ENCODE measurements at regions not wholly inside any gene's neighbourhood (a gene's known extent, or its start where the extent isn't known, plus 50 kb on each side); places are given as distances from the start of the nearest gene placed in this dataset.
"Not testable (repeated sequence)": the region's sequence is repeated elsewhere in the genome, so short reads cannot be mapped to it uniquely, and the experiment has no call there.

DNA sequence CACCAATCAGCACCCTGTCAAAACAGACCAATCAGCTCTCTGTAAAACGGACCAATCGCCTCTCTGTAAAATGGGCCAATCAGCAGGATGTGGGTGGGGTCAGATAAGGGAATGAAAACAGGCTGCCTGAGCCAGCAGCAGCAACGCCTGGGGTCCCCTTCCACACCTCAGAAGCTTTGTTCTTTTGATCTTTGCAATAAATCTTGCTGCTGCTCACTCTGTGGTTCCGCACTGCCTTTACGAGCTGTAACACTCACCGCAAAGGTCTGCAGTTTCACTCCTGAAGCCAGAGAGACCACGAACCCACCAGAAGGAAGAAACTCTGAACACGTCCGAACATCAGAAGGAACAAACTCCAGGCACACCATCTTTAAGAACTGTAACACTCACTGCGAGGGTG lies 251.4 kb downstream of the ZIC4 start:
- not testable (repeated sequence) for DNase-seq (ENCODE audit: low read depth in 2 of 2)

DNA sequence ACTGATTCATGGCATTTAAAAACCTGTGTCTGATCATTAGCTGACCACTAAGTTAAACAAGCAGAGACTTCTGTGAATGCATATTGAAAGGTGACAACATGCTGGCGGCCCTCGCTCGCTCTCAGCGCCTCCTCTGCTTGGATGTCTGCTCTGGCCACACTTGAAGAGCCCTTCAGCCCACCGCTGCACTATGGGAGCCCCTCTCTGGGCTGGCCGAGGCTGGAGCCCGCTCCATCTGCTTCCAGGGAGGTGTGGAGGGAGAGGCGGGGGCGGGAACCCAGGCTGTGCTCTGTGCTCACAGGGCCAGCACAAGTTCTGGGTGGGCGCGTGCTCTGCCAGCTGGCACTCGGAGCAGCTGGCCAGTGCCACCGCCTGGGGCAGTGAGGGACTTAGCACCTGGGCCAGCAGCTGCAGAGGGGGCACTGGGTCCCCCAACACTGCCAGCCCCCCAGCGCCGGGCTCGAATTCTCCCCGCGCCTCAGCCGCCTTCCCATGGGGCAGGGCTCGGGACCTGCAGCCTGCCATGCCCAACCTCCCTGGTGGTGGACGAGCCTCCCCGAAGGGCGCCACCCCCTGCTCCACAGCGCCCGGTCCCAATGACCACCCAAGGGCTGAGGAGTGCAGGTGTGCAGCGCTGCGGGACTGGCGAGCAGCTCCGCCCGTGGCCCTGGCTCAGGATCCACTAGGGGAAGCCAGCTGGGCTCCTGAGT lies 252.4 kb downstream of the ZIC4 start:
- no peak for DNase-seq (ENCODE audit: low read depth in 2 of 2)

DNA sequence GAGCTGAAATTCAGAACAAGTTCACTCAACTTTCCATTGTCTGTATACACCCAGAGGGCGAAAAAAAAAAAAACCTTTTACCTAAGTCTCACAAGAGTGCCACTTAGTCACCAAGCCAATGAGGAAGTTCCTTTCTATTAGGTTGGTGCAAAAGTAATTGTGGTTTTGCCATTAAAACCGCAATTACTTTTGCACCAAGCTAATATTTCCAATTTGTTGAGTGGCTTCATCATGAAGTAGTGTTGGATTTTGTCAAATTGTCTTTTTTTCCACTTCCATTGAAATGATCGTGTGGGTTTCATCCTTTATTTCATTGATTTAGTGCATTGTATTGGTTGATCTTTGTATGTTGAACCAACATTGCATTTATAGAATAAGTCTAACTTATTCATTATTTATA lies 253.9 kb downstream of the ZIC4 start:
- DNase-seq (ENCODE audit: low read depth in 2 of 2): no peak

DNA sequence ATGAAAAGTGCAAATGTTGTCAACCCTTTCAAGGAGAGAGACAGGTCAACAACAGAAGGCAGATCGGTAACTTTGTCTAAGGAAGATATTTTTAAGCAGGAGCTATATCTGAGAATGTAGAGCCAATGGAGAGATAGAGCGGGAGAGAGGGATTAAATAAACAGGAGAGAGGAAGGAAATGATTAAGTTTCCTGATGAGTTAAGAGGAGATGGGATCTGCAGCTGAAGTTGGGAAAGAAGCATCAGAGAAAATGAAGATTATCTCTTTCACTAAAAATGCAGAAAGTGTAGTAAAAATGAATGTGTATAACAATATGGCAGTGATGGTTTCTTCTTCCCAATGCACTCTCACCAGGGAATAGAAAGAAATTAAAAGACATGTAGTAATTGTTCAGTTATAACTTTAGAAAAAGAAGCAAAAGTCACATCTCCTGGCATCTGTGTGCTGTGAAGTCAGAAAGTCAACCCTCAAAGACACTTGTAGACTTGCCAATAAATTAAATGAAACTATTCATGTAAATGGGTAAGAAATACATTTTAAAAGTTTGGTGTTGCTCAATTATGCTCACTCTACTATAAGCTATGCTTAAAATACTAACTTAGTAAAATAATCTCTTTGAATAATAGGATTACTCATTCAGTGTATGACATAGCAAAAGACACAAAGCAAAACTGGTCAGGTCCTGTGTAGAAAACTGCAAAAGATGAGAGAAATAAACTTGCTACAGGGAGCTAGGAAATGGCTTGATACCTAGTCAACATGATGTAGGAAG lies 264.6 kb downstream of the ZIC4 start:
- DNase-seq (ENCODE audit: low read depth in 2 of 2): no peak

DNA sequence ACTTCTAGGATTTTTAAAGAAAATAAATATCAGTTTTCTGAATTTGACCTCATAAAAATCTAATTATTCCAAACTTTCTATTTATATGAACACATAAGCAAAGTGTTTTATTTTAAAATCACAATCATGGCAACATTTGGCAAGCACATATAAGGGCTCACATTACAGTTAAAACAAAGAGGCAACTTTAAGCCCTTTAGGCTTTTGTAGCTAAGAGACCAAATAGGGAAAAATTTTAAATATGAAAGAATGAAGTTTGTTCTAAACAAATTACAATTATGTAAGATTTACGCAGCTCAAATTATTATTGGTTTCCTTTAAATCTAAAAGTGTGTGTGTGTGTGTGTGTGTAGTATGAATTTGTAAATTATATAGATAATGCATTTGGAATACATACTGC lies 267.0 kb downstream of the ZIC4 start:
- no peak for DNase-seq (ENCODE audit: low read depth in 2 of 2)

DNA sequence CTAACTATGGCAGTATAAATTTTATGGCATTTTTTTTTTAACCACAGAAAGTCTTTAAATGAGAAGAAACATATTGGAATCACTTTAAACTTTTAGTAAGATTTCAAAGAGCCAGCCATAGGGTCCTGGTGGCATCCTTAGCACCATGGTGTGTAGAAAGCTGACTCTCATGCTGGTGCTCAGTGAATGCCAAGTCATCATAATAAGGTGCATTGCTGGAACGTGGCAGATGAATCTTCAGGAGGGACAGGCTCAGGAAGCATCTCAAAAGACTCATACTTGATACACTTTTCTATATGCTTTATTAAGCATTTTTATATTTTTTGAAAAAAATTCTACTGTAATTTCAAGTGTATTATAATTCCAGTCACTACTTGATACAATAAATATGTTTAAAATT lies 274.2 kb downstream of the ZIC4 start:
- DNase-seq (ENCODE audit: low read depth in 2 of 2): no peak

DNA sequence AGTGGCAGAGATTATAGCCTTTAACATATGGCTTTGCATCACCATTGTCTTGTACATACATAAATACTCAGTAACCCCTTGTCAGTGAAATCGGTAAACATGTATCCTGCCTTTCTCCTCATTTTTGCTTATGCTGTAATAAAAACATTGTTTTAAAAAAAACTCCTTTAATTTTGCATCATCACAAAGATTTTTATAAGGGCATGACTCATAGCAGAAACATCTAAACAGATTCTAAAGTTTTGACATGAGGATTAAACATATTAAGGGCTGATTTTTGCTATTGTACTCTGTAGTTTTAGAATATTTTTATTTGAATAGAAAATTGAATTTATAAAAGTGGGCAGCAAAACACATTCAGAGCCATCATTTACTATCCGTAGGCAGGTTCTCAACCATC lies 275.9 kb downstream of the ZIC4 start:
- DNase-seq (ENCODE audit: low read depth in 2 of 2): no peak

DNA sequence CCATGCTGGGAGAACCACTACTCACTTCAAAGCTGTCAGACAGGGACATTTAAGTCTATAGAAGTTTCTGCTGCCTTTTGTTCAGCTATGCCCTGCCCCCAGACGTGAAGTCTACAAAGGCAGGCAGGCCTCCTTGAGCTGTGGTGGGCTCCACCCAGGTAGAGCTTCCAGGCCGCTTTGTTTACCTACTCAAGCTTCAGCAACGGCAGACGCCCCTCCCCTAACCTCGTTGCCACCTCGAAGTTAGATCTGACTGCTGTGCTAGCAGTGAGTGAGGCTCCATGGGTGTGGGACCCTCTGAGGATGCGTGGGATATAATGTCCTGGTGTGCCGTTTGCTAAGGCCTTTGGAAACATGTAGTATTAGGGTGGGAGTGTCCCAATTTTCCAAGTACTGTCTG lies 276.7 kb downstream of the ZIC4 start:
- no peak for DNase-seq (ENCODE audit: low read depth in 2 of 2)

DNA sequence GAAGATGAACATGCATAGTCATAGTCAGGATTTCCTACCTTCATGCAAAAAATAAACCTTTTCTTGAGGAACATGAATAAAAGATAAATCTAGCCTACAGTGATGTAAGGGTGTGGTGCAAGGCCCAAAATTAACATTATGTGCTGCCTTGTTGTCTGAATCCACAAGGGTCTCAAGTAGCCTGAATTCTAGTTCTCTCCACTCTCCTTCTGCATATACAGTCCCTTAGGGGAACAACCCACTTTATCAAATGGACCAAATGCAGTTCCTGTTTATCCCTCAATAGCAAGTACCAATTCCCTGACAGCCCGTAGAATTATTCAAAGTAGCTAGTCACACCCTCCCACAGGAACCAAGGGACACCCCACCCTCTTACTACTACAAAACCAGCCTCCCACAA lies 284.0 kb downstream of the ZIC4 start:
- no peak for DNase-seq (ENCODE audit: low read depth in 2 of 2)

DNA sequence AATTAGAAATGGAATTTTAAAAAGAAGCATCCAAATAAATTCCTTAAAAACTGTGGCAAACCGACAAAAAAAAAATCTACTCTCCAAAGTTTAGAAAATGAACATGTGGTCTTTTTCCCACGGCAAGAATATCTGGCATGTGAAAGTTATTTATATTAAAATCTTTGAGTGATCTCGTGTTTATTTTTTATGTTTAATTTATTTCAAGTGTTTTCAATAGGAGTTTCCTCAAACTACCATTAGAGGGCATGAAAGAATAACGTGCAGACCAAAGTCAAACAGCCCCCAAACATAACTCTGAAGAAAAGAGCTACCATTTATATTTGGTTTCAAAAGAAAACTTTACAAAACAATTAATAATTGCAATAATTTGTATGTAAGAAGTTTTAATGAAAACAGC lies 286.4 kb downstream of the ZIC4 start:
- no peak for DNase-seq (ENCODE audit: low read depth in 2 of 2)

DNA sequence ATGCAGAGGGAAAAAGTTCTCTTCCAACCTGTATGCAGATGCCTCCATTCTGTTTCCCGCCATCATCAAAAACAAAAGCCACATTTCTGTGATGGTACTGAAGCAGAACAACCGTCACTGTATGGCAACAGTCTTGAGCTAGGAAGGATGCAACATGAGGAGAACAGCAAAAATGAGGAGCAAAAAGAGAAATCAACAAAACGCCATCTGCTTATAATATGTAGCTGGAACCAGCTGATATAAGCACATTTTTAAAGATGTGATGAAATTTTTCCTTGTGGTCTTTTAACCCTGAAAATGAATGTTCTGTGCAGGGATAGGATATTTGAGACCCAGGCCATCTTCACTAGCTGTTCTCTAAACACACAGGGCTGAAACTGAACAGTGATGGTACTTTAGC lies 287.0 kb downstream of the ZIC4 start:
- no peak for DNase-seq (ENCODE audit: low read depth in 2 of 2)

DNA sequence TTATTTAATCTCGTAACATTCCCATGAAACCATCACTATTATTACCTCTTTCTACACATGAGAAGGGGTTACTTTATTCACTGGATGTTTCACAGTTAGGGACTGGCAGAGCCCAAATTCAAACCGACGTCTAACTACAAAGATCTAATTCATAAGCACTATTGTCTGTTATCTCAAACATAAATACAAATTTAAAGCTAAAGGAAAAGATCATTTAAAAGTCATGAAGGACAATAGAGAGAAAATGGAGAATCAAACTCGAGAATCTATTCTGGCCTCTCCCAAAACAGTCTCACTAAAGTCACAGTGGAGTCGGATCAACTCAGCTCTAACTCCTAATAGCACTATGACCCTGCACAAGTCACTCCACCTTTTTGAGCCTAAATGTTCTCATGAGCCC lies 287.7 kb downstream of the ZIC4 start:
- DNase-seq (ENCODE audit: low read depth in 2 of 2): no peak

DNA sequence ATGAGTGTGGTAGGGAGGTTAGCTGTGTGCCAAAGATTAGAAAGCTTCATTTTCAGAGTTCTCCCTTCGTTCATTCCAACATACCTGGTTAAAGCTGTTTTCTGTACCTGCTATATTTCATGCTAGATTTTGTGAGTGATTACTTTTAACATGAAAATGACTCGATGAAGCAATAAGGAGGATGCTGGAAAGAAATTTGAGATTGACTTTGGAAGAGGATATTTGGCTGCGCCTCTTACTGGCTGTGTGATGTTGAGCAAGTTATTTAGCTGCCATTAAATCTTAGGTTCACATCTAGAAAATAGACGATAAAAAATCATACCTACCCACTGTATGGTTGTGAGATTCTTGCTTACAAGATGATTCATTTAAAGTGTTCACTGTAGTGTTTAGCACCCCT lies 288.7 kb downstream of the ZIC4 start:
- DNase-seq (ENCODE audit: low read depth in 2 of 2): no peak

DNA sequence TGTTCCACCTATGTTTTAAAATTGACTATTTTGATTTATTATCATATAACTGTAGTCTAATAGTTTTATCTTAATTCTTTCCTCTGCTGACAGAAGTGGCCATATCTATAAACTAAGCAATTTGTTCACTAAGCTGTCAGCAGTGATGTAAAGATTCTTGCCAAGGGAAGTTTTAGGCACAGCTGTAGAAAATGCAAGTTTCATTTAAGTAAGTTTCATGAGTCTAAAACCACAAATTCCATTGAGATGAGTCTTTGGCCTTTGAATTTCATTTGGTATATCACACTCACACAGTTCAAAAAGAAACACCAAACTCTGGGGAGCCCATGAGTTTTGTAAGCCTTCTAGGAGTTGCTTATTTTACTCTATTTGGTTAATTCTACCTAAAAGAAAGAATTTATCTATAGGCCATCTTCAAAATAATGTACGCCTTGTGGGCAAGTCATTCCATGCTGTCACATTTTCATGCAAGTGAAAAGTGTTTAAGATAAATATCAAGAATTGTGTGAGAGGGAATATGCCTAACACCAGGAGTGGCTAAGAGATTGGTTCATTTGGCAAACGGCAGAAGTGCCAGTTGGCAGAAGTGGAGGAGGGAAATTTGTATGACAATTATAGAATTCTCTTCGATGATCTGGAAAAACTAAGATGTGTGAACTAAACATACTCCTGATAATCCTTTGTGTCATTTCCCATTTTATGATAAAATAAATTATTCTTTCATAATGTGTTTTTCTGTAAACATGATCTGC lies 292.9 kb downstream of the ZIC4 start:
- DNase-seq (ENCODE audit: low read depth in 2 of 2): no peak

DNA sequence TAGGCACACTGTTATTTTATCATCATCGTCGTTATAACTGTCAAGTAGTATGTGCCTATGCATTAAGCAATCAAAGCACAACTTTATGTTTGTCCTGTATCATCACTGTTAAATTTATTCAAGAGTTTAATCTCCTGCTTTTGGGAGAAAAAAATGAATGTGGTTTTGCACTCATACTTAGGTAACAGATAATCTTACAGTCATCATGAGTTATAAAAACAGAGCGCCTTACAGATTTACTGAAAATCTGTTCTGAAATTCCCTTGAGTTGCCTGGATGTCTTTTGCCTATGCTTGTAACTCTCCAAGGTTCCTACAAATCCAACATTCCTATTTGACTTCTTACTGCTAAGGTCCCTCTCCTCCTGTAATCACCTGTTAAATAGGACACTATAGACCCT lies 307.3 kb downstream of the ZIC4 start:
- DNase-seq (ENCODE audit: low read depth in 2 of 2): no peak

DNA sequence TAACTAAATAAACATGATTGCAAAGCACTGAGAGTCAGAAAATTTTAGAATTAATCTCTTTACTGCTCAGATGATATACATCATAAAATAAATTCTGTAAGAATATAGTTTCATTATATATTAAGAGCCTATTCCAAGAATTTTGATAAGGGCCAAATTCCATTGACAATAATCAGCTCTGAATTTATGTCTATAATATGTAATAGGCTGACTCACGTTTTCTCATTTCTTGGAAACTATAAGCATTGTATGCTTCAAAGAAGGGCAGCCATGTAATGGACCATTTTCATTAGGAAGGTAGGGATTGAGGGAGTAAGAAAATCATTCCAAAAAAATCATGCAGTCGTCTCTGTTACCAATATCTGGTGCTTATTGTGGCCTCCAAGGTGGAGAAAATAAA lies 315.9 kb downstream of the ZIC4 start:
- no peak for DNase-seq (ENCODE audit: low read depth in 2 of 2)

DNA sequence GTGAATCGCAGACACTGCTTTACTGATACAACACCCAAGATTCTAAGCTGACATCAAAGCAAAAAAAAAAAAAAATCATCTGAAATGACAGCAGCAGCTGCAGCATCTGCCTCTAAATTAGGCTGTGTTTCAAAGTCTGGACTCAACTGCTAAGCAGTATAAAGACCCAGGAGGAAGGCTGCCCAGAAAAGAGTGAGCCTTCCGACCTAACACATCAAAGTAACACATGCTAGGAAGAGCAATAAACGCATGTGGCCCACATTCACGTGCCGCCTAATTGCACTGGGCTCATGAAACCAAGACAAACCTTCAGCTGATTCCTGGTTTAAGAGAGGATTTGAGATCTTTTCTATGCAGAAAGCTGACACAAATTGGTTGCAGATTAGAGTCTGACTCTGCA lies 317.1 kb downstream of the ZIC4 start:
- DNase-seq (ENCODE audit: low read depth in 2 of 2): no peak

DNA sequence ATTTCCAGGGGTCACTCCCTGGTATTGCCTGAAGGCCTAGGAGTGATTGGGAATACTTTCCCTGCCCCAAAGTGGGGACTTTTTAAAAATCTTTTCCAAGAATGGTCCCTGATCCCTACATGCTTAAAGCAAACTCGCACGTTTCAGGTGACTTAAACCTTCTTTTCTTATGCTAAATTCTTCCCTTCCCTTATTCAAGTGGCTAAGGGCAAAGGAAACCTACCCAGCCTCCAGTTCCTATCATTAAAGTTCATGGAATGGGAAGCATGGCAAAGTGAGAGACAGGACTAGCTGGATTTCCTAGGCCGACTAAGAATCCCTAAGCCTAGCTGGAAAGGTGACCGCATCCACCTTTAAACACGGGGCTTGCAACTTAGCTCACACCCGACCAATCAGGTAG lies 346.8 kb downstream of the ZIC4 start:
- not testable (repeated sequence) for DNase-seq (ENCODE audit: low read depth in 2 of 2)

DNA sequence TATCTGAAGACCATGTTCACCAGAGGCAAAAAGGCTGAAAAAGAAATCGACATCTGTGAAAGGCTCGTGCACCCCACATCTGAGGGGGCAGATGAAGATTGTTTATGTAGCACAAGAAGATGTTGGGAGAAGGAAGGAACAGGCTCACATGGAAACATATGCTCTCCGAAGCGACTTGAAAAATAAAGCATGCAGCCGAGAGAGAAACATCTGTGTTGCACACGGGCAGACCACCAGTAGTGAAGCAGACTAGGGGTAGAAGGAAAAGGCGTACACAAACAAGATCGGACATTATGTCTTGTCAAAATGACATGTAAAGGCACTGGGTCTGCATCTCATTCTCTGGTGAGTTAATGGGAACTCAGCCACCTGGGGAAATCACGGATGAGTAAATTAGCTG lies 356.5 kb downstream of the ZIC4 start:
- DNase-seq (ENCODE audit: low read depth in 2 of 2): no peak

DNA sequence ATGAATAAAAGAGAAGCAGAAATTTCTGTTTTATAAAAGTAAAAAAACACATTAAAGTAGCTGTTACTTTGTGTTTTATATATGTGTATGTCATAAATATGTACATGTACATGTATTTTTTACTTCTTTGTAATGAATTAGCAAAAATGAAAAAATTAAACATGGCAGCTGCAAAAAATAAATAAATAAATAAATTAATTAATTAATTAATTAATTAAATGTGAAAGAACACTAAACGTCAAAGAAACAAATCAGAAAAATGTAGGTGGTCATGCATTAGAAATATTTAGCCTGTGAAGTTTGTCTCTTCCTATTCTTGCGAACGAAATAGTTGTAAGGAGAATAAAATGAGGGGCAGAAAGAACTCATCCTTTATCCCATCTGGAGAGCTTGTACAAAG lies 357.0 kb downstream of the ZIC4 start:
- DNase-seq (ENCODE audit: low read depth in 2 of 2): no peak

DNA sequence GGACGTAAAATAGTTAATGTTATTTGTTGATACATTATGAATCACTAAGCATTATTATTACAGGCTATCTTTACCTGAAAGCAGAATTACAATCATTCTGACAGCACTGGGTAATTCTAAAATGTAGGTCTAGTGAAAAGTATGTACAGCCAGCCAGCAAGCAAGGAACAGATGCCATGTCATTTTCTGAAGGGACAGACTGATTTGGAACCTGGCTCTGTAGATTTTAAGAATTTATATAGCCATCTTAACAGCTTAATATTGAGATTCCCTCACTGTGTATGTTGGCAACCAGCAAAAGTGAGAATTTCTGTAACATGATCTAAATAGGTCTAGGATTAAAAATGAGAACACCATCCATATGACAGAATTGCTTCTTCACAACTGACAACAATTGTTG lies 359.4 kb downstream of the ZIC4 start:
- no peak for DNase-seq (ENCODE audit: low read depth in 2 of 2)

DNA sequence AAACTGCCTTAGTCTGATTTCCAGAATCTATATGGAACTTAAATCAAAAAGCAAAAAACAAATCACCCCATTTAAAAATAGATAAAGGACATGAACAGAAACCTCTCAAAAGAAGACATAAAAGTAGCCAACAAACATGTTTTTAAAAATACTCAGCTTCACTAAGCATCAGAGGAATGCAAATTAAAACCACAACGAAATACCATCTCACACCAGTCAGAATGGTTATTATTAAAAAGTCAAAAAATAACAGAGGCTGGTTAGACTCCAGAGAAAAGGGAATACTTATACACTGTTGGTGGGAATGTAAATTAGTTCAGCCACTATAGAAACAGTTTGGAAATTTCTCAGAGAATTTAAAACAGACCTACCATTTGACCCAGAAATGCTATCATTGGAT lies 367.9 kb downstream of the ZIC4 start:
- DNase-seq (ENCODE audit: low read depth in 2 of 2): no peak

DNA sequence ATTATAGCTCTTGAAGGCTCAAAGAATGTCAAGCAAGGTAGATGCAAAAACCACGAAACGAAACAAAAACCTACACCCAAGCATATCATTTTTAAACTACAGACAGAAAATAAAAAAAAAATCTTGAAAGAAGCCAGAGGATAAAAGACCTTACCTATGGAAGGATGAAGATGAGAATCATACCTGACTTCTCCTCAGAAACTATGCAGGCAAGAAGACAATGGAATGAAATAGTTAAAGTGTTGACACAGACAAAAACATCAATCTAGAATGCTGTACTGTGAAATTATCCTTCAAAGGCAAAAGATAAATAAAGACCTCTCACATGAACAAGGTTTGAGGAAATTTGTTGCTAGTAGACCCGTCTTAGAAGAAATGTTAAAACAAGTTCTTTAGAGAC lies 372.0 kb downstream of the ZIC4 start:
- DNase-seq (ENCODE audit: low read depth in 2 of 2): no peak

All from stimulated activated CD4-positive, alpha-beta T cell treated with anti-CD3 and anti-CD28 coated beads, Interleukin-4, amount 100 ng/mL, for 48 hours (primary cell).